Adrenal gland (tissue), 5 donors: ENCODE measurements at regions not wholly inside any gene's neighbourhood (a gene's known extent, or its start where the extent isn't known, plus 50 kb on each side); places are given as distances from the start of the nearest gene placed in this dataset.

ENCODE experiments used
- CTCF ChIP-seq, 6 experiments: fragments of 450-650 bp in 4 of 6; fragments of 200-600 bp in 2 of 6; sonication (generic) in 1 of 6; IDR thresholded peaks; 1 replicate in 5 of 6; 2 replicates in 1 of 6; pipeline versions ENCODE4 v1.5.1 to v1.8.0; 2016 to 2021; ENCODE audit warnings: antibody characterized with exemption in 6 of 6, mild to moderate bottlenecking in 2 of 6, moderate library complexity in 1 of 6
- POLR2A ChIP-seq, 2 donors: fragments of 450-650 bp; IDR thresholded peaks; one replicate each; pipeline ENCODE4 v1.6.1; 2017; ENCODE audit warnings: antibody characterized with exemption in 2 of 2, mild to moderate bottlenecking in 2 of 2, moderate library complexity in 1 of 2
- donor health status: DM: no; HTN: no; CAD: no.

- TF ChIP-seq CTCF (IDR thresholded peaks at IDR 0.05) (no peak), POLR2A (IDR thresholded peaks at IDR 0.05) (no peak)
These were observed 1350.0 kb upstream of the CDH9 start for GRCh38 chr5:28388428-28388827.
